Fibroblast of villous mesenchyme (primary cell): ENCODE measurements at regions not wholly inside any gene's neighbourhood (a gene's known extent, or its start where the extent isn't known, plus 50 kb on each side); places are given as distances from the start of the nearest gene placed in this dataset.
"Not testable (repeated sequence)": the region's sequence is repeated elsewhere in the genome, so short reads cannot be mapped to it uniquely, and the experiment has no call there.

Experiments used
- DNase-seq: peaks from one replicate; pipeline ENCODE4 v3.0.0-alpha.2; 2010; ENCODE audit warnings: low read depth
- H3K4me3 ChIP-seq: 2 replicates; pipeline ENCODE4 v1.5.1; 2011; ENCODE audit warnings: low read depth, mild to moderate bottlenecking, low read length
- TF ChIP-seq, protein P1 (sequence below): IDR thresholded peaks from 2 replicates; pipeline ENCODE4 v1.5.1; 2012; ENCODE audit warnings: low read depth, mild to moderate bottlenecking, low read length; ENCODE audit not compliant: insufficient read depth

DNA sequence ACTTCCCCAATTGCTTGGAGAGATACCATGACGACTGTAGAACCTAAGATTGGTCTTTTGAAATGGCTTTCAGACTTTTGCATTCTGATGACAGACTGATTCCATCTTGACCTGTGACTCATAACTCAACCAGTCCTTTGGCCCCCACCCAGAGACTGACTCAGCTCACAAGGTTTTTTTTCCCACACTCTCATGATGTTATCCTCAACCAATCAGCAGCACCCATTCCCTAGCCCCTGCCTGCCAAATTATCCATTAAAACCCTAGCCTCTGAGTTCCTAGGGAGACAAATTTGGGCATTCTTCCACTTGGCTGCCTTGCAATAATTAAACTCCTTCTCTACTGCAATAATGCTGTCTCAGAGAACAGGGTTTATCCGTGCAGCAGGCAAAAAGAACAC, 1263.3 kb upstream of the CDH9 start:
- peak; percentile 9 for DNase-seq
- TF ChIP-seq, protein P1, sequence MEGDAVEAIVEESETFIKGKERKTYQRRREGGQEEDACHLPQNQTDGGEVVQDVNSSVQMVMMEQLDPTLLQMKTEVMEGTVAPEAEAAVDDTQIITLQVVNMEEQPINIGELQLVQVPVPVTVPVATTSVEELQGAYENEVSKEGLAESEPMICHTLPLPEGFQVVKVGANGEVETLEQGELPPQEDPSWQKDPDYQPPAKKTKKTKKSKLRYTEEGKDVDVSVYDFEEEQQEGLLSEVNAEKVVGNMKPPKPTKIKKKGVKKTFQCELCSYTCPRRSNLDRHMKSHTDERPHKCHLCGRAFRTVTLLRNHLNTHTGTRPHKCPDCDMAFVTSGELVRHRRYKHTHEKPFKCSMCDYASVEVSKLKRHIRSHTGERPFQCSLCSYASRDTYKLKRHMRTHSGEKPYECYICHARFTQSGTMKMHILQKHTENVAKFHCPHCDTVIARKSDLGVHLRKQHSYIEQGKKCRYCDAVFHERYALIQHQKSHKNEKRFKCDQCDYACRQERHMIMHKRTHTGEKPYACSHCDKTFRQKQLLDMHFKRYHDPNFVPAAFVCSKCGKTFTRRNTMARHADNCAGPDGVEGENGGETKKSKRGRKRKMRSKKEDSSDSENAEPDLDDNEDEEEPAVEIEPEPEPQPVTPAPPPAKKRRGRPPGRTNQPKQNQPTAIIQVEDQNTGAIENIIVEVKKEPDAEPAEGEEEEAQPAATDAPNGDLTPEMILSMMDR, result no peak
- no peak overlapping the region for H3K4me3 ChIP-seq

DNA sequence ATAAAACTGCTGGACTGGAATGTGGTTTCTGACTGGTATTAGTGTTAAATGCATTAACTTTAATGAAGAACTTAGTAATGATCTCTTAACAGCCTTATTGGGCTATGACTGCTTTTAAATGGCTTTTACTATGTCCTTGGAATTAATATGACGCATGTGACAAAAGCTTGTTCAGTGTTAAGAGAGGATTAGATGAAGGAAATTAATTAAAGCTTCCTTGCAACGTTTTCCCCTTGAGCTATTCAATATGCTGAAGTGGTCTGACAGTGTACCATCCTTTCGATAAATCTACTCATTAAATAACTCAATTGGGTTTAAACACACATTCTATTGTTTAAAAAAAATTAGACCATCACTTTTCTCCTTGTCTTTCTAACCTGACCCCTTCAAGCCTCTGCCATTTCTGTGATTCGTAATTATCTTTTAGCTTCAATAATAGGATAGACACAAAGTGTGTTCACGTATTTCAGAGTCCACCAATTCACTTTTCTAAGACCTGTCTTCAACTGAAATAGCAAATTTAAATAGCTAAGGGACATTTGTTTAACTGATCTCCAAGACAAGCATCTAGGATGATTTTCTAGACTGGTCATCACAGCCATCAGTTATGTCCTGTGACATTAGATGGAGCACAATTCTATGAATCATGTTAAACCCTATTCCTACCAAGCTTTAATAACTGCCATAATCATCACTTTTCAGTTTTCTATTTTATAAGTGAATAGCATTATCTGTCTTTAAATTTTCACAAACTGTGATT, 1258.0 kb upstream of the CDH9 start:
- DNase-seq, result no peak

DNA sequence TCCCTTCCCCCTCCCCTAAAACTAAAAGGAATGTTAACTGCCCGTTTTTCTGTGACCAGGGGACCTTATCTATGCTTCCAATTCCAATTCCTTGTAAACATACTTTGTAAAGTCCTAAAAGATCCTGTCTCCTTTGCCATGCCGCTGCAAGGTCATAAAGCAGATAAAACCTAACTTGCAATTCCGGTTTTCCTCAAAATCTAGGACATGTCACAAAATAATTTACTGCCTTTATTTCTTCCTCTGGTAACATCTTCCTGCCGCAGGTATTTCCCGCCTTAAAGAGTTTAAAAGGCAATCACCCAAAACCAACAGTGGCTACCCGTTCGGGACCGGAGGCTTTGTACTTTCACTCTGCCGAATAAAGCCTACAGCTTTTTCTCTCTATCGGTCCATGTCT, 1248.6 kb upstream of the CDH9 start:
- DNase-seq, H3K4me3 ChIP-seq: not testable (repeated sequence)

More for the DNA sequence above, 1258.0 kb upstream of the CDH9 start:
- H3K4me3 ChIP-seq, result no peak overlapping the region
- TF ChIP-seq, protein P1, result no peak

DNA sequence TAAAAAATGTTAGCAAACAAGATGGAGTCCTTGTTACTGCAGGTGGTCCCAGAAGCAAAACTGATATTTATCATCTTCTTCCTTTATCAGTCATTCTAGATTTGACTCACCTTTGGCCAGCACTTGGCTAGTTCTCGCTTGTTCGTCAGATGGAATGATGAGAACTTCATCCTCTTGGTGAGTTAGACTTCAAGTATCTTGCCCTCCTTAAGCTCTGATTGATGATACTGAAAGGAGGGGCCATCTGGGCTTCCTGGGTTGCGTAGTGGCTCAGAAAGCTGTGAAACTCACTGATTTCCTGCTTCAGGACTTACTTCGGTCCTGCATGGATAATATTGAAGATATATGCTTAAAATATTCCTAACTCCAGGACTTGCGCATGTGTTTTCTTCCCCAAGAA, 1248.2 kb upstream of the CDH9 start:
- TF ChIP-seq, protein P1, result no peak
- no peak for DNase-seq
- H3K4me3 ChIP-seq, result no peak overlapping the region

DNA sequence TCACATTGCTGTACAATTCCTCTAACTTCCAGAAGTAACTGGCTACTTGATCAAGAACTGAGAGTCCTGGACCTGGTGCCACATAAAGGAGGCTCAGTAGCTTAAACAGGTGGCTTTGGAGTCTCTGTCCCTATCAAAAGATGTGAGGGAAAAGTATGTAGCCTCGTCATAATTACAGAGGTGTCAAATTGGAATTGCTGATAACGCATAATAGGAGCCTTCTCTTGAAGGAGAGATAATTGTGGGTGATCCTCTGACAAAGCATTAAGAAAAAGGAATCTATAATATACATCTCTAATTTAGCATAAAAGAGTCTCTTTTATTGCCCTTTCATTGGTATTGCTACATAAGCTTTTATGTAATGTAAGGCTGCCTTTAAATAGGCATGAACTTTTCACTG, 1246.4 kb upstream of the CDH9 start:
- TF ChIP-seq, protein P1, result no peak
- H3K4me3 ChIP-seq, result no peak overlapping the region
- DNase-seq, result no peak

DNA sequence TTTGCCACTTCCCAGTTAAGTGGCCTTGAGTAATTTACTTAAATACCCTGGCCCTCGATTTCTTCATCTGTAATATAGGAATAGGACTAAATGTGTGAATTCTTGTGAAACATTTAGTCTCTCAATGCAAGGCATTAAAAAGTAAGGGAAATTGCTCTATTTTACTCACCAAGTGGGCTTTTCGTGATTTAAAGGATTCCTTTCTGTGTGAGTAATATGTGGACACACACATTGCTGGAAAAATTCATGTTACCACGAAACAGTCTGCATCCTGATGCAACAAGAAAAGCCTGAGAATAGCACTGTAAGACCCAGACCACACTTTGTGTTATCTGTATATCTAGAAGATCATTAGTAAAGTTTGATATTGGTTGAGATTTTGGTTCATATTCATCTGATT, 1243.0 kb upstream of the CDH9 start:
- TF ChIP-seq, protein P1, result no peak
- DNase-seq, result no peak
- H3K4me3 ChIP-seq, result no peak overlapping the region

DNA sequence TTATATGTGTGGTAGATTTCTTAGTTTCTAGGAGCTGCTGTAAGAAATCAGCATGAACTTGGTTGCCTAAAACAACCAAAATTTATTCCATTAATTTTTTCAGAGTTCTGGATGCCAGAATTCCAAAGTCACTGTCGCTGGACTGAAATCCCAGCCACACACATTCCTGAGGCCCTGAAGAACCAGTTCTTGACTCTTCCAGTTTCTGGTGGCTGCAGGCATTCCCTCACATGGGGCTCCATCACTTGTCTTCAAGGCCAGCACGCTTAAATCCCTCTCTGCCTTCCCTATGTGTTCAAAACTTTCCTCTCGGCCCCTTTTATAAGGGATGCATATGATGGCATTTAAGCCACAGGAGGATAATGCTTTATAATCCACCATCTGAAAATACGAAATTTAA, 1237.5 kb upstream of the CDH9 start:
- no peak overlapping the region for H3K4me3 ChIP-seq
- DNase-seq, result no peak
- TF ChIP-seq, protein P1, result no peak
